NCI-H1930 (cell line): ENCODE measurements at regions not wholly inside any gene's neighbourhood (a gene's known extent, or its start where the extent isn't known, plus 50 kb on each side); places are given as distances from the start of the nearest gene placed in this dataset.
A peak's percentile ranks its signal among the peaks of the same experiment; 100 is the strongest.

Experiments
- DNase-seq, 2 experiments: peaks; one replicate each; lab custom pipeline; 2025; lab: John Stamatoyannopoulos, UW

DNA sequence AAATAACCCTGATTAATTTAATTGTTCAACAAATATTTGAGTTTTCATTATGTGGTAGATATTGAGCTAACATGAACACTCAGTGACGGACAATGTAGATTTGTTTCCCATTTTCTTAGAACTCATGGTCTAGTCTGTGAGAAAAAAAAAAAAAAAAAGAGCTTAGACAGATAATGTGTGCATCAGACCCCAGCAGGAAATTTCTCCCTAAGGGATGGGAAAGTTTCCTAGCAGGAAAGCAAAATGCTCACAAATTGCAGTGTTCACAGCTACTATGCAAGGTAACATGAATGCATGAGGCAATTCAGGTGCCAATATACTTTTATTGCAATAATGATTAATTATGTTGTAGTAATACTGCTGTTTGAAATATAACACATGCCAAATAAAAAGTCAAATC lies 843.2 kb upstream of the SLIT2 start:
- DNase-seq = no peak

DNA sequence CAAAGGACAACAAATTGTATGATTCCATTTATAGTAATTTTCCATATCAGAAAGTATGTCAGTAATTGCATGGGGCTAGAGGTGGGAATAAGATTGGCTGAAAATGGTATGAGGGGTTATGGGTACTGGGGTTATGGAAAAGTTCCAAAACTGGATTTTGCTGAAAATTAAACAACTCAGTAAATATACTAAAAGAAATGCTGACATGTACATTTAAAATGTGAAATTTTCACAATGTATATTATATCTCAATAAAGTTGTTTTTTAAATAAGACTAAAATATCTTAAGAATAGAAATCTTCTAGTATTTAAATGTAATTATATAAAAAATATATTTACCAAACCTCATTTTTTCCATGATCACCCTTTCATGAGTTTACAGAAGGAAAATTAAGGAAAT lies 844.9 kb upstream of the SLIT2 start:
- no peak for DNase-seq

DNA sequence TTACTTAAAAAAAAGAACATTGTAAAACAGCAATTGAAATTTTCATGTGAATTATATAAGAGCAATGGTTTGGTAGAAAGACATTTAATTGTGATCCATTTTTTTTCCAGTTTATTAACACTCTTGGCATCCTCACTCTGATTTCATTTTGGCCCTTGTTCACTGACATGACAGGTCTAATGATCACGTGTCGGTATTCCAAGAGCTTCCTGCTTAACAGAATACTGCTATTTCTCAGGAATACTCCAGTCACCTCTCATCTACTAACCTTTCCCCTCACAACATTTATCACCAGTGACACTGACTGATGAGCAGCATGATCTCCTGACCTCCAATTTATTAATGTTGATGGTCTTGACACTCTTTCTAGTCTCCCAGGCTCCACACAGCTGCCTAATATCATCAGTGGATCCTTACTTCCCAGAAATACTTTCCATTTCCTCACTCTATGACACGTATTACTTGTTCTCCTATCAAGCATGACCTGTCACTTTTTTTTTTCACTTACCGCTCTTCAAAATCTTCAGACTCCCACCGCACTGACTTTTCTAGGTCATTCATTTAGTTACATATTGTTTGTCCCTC lies 847.8 kb upstream of the SLIT2 start:
- DNase-seq = no peak

DNA sequence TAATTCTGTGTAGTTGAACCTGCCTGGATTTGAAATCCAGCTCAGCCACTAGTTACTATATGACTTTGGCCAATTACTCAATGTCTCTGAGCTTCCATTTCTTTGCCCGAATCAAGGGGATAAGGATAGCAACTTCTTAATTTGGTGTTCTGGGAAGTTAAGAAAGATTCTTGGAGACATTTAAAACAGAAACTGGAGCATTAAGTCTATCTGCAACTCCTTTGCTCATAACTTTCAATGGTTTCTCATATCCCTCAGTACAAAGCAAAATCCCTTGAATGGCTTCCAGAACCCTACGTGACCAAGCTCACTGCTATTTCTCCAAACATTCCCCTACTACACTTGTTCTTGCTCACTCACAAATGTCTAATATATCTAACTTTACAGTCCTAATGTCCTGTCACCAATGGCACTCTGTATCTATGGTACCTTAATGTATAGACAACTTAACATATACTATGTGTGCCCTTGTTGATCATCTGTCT lies 849.1 kb upstream of the SLIT2 start:
- no peak for DNase-seq

DNA sequence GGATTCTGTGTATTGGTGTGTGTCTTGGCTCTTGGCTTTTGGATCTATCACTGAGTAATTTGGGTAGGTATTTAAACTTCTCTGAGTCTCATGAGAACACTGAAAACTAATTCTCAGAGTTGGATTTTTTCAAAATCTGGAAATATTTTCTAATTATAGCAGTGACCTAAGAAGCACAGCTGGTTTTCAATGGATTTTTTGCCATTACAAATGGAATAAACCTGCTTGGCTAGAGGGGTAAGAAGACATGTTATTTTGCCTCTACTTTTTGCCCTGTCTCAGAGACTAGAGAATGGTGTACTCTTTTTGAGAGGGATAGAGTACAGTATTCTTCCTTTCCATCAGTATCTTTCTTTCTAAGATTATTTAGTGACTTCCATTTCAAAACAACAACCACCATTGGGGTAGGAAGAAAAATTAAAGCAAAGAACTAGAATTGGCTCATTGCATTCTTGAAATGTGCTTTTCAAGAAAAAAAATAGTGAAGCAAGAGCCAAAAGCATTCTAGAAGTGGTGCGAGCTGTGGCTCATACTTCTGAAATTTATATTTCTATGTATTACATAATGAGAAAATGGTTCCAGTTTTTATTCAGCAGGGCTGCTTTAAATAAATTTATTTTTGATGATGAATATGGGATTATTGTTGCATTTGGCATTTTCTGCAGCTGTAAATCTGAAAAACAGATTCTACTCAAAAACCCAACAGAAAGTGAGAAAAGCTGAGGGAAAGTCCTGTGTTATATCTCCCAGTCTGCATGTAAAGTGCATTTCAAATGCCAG lies 850.2 kb upstream of the SLIT2 start:
- DNase-seq = no peak

DNA sequence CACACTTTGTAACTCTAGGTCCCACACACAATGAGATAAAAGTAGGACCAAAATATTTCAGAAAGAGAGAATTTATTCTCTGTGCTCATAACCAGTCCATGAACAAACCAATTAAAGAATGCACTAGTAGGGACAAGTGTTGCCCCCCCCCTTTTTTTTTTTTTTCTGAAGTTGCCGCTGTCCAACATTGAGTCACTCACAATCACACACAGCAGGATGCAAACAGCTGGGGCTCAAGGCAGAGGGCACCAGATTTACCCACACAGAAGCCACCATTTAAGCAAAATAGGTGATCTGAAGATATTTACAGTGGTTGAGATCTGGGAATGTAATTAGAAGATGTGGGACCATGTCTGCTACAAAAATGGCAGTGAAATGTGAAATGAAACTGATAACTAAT lies 850.9 kb upstream of the SLIT2 start:
- DNase-seq = no peak

DNA sequence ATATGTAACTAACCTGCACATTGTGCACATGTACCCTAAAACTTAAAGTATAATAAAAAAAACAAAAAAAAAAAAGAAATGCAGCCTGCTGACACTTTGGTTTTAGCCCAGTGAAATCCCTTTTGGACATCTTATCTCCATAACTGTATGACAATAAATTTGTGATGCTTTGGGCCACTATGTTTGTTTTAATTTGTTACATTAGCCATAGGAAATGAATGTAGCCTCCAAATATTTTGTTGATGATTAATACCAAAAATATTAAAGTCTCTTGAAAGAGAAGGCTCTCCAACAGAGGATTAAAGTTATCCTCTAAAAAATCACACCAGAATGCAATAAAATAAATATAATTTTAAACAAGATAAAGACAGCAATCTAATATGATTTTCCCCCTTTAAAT lies 852.7 kb upstream of the SLIT2 start:
- DNase-seq = no peak

DNA sequence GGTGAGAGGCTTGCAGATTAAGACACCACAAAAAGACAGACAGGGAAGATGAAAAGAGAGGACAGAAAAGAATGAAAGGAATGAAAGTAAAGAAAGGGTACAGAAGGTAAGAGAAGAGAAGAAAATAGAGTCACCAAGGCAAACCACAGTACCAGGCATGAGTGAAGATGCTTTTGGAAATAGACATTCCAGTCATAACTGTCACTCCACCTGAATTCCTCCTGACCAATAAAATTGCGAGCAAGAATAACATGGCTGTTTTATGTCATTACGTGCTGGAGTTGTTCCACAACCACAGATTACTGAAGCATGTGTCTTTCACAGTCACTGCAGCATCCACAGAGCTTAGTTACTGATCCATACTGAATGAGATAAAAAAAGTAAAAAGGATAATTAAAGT lies 864.9 kb upstream of the SLIT2 start:
- no peak for DNase-seq

DNA sequence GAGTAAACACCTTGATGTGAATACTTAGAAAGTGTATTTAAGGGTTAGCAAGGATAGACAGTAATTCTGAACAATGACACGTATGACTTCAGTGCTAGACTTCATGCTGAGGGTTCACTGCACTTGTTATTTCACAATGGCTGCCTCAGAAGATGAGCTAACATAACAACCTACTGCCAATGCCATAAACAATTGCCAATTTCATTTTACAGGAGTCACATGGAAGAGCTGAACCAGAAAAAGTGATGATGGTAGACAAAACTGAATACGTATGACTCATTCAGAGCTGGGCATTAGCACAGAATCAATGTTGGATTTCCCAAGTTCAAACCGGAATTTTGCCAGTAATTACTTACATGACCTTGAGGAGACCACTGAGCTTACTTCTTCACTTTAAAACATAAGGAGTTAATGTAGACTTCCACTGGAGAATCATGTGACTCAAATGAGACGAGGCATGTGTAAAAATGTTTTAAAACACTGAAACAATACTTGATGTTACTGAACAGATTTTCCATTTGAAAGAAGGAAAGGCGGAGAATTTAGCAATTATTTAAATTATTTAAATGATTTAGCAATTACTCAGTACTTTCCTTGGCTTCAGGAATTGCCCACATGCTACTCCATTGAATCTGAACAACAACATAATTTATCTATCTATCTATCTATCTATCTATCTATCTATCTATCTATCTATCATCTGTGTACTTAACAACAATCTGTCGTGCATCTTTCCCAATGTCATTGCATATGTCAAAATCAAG lies 868.5 kb upstream of the SLIT2 start:
- peak in 1 of 2 experiments; percentile 10 for DNase-seq

DNA sequence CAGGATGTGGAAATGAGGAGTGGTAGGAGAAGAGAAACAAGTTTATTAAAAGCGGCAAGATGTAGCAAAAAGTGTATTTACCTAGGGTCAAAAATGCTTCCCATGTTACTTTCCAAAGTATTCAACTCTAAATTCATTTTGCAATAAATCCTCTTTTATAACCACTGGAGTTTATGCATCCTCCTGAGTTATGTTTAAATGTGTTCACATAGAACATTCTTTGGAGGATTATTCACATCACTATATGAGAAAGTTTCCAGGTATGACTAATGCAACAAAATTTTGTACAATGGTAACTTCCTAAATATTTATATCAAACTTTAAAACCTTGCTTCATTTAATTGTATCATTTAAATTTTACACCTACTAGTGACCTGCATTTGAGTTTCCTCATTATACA lies 870.6 kb upstream of the SLIT2 start:
- no peak for DNase-seq

DNA sequence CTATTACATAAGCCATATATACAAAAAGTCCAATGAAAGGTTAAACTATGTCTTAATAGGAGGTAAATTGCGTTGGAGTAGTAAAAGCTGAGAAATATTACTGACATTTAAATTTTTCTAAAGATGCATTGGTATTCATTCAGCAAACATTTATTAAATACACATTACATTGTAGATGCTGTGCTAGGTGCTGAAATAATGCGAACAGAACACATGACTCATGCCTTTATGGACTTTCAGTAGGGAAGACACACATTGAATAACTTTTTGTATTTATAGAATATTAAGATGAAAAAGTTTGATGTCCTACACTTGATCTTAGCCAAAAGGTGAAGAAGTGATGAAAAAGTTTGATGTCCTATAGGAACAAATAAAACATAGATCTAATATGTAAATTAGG lies 871.1 kb upstream of the SLIT2 start:
- no peak for DNase-seq

DNA sequence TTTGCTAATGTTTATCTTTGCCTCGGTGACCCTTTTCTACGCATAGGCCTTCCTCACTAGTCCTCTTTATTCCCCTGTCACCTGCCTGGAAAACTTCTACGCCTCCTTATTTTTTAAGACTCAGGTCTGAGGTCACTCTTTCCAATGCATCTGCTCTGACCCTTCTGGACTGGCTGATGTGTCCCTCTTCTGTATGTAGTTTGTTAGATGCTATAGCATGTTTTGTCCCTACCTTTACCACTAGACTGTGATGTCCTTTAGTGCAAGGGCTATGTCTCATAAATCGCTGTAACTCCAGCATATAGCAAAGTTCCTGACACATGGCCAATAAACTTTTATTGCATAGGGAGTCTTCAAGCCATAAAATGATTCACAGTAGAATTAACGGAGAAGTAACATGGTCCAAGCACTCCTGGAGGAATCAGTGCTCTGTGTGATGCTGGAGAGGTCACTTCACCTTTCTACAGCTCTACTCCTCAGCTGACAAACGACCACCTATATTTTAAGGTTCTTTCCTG lies 872.5 kb upstream of the SLIT2 start:
- no peak for DNase-seq

DNA sequence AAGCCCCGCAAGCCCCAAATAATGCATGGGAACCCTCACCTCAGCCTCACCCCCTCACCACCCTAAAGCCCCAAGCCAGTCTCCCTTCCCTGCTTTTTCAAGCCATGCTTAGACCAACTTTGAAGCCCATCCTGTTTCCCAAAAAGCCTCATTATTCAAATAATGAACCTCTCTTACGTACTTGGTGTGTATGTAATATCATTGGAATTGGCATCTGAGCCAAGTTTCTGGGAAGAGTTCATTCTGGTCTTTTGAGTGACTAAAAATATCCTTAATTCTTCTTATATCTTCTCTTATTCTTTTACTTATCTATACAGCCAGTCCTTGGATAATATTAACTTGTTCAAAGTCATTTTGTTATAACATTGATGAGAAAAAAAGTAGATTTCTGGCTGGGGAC lies 875.8 kb upstream of the SLIT2 start:
- DNase-seq = no peak

DNA sequence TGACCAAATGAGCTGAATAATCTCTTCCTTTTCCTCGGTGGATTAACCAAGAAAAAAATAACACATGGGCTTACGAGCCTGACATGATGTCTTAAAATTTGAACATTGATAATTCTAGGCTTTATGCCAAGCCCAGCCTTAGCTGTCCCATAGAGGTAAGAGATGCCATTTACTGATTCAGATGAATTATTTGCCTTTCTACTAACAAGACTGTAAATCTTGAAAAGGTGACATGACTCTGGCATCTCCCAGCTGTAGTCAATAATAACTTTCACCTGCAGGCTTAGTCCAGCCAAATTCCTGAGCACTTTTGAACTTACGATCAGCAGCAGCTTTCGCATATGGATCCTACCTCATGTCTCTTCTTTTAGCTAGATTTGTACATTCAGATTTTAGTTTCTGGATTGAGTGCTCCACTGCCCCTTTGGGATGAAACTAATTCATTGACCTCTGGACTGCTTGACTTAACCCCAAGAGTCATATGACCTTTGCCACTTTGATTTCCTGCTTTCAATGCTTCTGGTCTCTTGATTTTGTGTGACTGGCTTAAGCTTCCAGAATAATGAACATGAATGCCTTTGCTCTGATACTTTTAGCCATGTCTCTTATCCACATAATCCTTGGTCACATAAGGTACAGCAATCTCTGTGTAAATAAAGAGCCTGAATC lies 876.4 kb upstream of the SLIT2 start:
- DNase-seq = no peak

DNA sequence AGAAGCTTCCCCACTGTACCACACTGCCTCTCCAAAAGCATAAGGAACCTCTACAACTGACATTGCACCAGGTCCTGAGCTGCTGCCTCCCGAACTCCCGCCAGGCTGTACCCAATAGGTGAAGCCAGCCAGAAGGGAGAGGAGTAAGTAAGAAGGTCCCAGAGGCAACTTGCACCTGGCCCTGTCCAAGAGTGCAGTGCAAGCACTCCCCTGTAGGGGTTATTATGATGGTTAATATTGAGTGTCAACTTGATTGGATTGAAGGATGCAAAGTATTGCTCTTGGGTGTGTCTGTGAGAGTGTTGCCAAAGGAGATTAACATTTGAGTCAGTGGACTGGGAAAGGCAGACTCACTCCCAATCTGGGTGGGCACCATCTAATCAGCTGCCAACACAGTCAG lies 879.3 kb upstream of the SLIT2 start:
- no peak for DNase-seq

DNA sequence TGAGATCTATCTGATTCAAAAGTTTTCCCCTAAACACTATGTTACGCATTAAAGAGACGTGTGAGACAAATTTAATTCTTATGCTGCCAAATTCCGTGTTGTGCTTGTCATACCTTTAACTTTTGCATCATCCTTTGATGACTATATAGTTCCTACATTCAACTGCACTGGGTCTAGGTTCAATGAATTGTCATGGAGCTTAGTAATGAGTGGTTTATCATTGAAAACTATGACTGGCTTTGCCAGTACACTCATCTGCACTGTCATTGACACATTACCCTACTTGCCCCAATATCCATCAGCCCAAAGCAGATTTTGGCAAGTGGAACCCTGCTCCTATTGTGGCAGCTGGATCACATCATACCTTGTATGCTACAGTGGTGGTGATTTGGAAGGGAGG lies 882.9 kb upstream of the SLIT2 start:
- DNase-seq = no peak

DNA sequence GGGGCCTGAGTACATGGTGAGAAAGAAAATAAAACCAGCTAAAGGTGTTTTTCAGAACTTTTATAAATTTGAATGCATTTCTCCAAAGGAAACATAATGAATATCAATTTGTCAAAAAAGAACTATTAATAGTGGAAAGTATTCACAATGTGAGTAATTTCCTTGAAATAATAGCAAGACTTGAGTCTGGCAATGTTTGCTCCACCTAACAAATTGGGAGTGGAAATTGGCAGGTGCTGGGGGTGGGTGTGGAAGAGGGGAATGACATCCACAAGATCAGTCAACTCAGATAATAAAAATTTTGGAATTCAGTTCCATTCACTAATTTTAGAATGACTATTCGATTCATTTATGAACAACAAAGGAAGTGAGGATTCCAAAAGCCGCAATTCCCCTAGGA lies 884.8 kb upstream of the SLIT2 start:
- DNase-seq = no peak

DNA sequence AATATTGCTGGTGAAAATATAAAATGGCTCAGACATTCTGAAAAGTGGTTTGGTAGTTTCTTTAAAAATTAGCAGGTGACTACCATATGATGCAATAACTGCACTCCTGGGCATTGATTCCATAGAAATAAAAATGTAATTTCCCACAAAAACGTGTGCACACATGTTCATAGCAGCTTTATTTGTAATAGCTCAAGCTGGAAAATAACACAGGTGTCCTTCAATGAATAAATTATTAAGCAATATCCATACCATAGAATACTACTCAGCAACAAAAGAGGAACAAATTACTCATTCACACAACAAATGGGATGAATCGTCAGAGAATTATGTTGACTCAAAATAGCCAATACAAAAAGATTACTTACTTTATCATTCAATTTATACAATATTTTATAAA lies 893.7 kb upstream of the SLIT2 start:
- DNase-seq = no peak

DNA sequence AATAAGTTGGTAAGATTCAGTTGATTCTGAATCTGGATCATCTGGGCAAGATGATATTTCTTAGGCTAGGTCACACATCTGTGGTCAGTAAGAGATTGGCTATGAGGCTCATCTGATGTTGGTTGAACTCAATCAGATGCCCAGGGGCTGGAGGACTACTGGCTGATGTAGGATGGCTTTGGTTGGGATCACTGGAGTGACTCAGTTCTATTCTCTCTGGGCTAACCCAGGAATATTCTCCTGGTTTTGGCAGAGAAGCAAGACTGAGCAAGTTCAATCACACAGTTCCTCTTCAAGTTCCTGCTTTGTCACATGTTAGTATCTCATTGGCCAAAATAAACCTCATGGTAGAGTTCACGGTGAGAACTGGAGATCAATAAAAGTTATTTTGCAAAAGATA lies 902.3 kb upstream of the SLIT2 start:
- DNase-seq = no peak

DNA sequence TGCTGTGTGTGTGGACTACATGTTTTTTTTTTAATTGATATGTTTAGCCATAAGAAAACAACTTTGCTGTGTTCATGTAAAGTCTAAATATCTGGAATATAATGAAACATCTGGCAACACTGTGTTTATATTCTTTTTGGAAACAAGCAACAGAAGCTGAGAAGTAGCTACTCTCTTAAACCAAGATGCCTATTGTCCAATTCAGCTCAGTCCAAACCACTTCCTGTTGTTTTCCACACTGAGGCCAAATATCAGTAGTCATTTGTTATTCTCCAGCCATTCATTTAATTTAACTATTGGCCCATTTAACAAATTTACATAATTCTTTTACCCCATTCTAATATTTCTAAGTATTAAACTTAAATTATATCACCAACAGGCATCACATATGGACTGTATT lies 903.0 kb upstream of the SLIT2 start:
- DNase-seq = no peak

DNA sequence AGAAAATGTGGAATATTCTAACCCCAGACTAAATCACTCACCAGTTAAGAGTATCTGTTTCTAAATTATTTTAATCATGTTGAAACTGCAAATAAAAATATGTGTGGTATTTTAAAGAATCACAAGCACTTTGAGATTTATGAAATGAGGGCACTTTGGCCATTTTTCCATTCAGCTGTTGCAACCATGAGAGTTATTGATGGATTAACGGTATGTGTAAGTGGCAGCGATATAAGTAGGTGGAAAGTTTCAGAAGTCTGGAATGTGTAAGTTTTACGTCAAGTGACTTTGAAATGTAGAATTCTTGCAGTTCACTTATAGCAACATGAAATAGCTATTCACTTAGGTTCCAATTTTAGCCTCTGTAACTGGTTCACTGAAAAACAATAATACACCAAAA lies 905.1 kb upstream of the SLIT2 start:
- DNase-seq = no peak

DNA sequence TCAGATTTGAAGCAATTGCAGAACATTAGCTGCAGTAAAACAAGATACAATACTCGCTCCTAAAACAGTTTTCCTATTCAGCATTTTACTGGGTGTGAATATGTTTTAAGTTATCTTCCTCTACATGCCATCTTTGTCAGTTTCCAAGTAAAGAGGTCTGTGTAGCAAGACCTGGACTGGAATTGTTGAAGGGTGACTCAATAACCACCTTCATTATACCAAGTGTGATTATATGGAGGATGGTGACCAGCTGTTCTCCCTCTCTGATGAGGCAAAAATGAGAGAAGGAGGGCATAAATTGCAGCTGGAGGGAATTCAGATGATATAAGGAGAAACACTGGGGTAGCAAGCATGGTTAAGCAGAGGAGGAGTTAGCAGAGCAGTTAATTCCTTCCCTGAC lies 922.1 kb upstream of the SLIT2 start:
- no peak for DNase-seq
